ENCODE measurements at regions not wholly inside any gene's neighbourhood (a gene's known extent, or its start where the extent isn't known, plus 50 kb on each side); places are given as distances from the start of the nearest gene placed in this dataset.
"Not testable (repeated sequence)": the region's sequence is repeated elsewhere in the genome, so short reads cannot be mapped to it uniquely, and the experiment has no call there.

DNA sequence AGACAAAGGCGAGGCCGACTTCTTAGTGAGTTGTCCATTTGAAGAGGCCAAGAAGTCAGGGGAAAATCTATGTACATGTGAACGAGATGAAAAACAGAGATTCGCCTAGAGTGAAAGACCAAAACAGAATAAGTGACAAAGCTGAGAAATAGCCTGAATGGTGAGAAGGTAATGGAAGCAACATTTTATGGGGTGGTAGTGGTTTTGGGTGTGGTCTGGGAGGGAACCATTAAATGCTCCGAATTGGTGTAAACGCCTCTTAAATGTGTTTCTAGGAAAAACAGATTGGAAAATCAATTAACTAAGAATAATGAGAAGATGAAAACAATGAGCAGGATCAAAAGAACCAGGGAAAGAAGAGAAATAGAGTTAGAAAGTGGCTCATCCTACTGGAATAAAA is 83.8 kb upstream of the MANSC4 start:
- DNase-seq (ENCODE audit: low spot score), result no peak

DNA sequence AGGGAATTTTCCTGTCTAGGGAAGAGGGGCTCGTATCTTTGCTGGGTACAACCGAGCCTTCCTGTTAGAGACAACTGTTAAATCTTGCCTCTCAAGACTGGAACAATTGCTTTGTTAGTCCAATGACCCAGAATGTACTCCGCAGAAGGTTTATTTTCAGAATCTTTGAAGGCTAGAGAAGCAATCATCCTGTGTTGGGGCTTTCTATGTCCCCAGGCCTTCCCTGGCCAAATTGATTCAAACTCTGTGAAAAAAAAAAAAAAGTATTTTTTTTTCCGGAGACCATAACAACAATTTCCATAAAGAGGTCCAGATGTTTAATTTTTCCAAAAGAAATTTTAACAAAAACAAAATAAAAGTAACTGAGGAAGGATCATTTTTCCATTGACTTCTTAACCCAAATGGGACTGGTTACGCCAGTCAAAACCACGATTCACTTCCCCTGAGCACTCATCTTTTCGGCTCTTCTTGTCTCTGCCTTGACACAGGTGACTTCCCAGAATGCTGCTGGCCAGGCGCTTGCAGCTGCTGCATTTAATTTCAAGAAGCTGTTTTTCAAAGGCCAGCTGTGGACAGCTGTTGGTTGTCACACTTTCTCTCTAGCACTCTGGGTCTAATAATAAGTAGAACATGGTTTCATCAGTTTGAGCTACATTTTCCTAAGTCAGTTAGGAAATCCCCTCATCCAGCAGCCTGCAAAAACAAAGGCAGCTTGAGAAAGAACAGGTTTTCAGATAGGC is 81.6 kb upstream of the MANSC4 start:
- no peak for DNase-seq (ENCODE audit: low spot score)

DNA sequence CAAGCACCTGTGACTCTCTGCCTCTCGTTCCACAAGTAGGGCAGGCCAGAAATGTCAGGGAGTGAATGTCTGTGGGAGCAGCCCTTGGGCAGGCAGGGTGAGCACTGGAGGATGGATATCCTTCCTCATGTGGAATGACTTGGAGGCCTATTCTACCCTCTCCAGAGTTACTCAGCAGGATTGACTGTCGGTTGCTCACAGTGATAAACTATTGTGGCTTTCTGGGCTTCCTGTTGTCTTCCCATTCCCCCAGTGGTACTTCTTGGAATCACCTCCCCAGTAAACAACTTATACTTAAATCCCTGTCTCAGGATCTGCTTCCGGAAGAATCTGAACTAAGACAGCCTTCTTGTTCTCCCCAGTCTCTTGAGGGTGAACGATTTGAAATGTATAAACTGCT is 79.6 kb upstream of the MANSC4 start:
- DNase-seq (ENCODE audit: low spot score), result no peak

DNA sequence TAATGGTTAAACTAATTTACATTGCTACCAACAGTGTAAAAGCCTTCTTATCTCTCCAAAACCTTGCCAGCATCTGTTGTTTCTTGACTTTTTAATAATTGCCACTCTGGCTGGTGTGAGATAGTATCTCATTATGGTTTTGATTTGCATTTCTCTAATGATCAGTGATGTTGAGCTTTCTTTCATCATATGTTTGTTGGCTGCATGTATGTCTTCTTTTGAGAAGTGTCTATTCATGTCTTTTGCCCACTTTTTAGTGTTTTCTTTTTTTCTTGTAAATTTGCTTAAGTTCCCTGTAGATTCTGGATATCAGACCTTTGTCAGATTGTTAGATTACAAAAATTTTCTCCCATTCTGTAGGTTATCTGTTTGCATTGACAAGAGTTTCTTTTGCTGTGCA is 77.0 kb upstream of the MANSC4 start:
- DNase-seq (ENCODE audit: low spot score), result not testable (repeated sequence)

DNA sequence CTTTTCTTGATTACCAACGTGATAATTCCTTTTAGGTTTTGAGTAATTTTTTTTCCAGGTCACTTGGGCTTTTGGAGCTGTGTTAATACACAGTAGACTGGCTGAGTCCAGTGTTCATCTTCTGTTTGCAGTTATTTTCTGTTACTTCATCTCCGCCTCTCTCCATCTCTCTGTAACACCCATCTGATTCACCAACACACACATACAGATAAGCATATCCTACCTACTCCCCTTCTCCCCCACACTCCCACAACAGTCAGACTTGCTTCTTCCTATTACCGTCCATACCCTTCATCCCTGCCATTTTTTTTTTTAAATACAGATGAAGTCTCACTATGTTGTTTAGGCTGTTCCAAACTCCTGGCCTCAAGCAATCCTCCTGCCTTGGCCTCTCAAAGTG is 72.7 kb upstream of the MANSC4 start:
- no peak for DNase-seq (ENCODE audit: low spot score)
